ENCODE measurements at regions not wholly inside any gene's neighbourhood (a gene's known extent, or its start where the extent isn't known, plus 50 kb on each side); places are given as distances from the start of the nearest gene placed in this dataset.

DNA sequence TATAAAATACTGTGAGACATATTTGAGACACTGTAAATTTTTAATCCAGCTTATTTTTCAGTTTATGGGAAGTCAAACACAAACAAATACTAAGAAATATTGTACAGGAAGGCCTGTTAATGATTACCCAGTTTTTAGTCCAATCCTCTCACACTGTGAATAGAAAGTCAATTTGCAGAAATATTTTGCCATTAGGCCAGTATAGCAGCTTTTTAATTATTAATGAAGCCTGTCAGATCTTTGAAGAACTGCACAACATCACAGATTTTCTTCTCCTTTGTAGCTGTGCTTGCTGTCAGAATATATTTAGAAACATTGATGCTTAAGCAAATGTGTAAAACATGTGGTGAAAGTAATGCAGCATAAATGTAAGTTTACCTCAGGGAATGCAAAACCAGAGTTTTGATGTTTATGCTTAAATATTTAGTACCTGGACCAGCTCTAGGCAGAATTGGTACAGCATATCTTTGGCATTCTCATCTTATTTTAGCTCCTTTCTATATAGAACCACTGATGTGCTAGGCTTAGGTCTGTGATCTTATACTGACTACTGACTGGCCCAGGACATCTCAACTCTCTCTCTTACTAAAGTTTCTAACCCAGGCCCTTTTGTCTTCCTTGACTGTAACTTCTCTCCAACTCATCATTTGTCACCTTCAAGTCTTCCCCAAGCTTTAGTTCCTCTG is 230.8 kb upstream of the NAV3 start:
- H2AFZ ChIP-seq (ENCODE audit: low read length), result no peak overlapping the region
- H3K4me3 ChIP-seq (ENCODE audit: low read length, poor library complexity, severe bottlenecking), result no peak overlapping the region
- no peaks in the 10 kb centered on the region for H3K36me3 ChIP-seq (ENCODE audit: insufficient read depth, low read length)
- H3K9me2 ChIP-seq (replicated peaks; ENCODE audit: low read depth, low read length), result no peaks in the 10 kb centered on the region
- H3K9me3 ChIP-seq (ENCODE audit: insufficient read depth, low read depth, low read length), result no peaks in the 10 kb centered on the region
- H3K9ac ChIP-seq (ENCODE audit: low read depth, low read length, poor library complexity, severe bottlenecking), result no peak overlapping the region
- no peaks in the 10 kb centered on the region for H3K27me3 ChIP-seq (ENCODE audit: insufficient read depth, low read length, poor library complexity, severe bottlenecking)
- no peaks in the 10 kb centered on the region for H4K20me1 ChIP-seq (ENCODE audit: insufficient read depth, low read length, poor library complexity, severe bottlenecking)
- TF ChIP-seq, protein P1, sequence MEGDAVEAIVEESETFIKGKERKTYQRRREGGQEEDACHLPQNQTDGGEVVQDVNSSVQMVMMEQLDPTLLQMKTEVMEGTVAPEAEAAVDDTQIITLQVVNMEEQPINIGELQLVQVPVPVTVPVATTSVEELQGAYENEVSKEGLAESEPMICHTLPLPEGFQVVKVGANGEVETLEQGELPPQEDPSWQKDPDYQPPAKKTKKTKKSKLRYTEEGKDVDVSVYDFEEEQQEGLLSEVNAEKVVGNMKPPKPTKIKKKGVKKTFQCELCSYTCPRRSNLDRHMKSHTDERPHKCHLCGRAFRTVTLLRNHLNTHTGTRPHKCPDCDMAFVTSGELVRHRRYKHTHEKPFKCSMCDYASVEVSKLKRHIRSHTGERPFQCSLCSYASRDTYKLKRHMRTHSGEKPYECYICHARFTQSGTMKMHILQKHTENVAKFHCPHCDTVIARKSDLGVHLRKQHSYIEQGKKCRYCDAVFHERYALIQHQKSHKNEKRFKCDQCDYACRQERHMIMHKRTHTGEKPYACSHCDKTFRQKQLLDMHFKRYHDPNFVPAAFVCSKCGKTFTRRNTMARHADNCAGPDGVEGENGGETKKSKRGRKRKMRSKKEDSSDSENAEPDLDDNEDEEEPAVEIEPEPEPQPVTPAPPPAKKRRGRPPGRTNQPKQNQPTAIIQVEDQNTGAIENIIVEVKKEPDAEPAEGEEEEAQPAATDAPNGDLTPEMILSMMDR (conservative IDR thresholded peaks at IDR 0.05; ENCODE audit: low read length), result no peak
- no peak for TF ChIP-seq EZH2phosphoT487 (IDR thresholded peaks at IDR 0.05; ENCODE audit: borderline replicate concordance)
- H3F3A ChIP-seq (ENCODE audit: low read depth), result no peaks in the 10 kb centered on the region
- H3K4me1 ChIP-seq (ENCODE audit: insufficient read depth, low read length, poor library complexity, severe bottlenecking), result no peaks in the 10 kb centered on the region
- H3K4me2 ChIP-seq (ENCODE audit: low read depth, low read length, poor library complexity, severe bottlenecking), result no peak overlapping the region
- H3K79me2 ChIP-seq (ENCODE audit: insufficient read depth, low read length), result no peaks in the 10 kb centered on the region

DNA sequence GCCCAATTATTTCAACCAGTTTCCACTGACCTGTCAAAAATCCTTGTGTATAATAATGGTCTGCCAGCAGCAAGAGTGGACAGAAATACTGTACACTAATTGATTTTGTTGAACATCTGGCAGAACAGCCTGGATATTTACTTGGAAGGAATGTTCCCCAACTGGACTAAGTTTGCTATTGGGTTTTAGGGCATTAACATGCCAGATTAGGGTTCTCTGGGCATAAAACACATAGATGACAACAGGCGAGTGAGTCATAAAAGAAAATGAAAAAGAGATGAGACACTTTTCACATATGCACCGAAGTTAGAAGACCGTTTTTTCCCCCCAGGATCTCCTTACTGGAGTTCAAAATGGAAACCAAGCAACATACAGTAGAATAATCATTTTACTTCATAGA is 236.3 kb upstream of the NAV3 start:
- Histone ChIP-seq H3K9ac (ENCODE audit: low read depth, low read length, poor library complexity, severe bottlenecking) (no peak overlapping the region), H3K36me3 (ENCODE audit: insufficient read depth, low read length) (no peaks in the 10 kb centered on the region), H2AFZ (ENCODE audit: low read length) (no peak overlapping the region), H3K9me2 (replicated peaks; ENCODE audit: low read depth, low read length) (no peaks in the 10 kb centered on the region), H3K79me2 (ENCODE audit: insufficient read depth, low read length) (no peaks in the 10 kb centered on the region), H4K20me1 (ENCODE audit: insufficient read depth, low read length, poor library complexity, severe bottlenecking) (no peaks in the 10 kb centered on the region), H3K4me3 (ENCODE audit: low read length, poor library complexity, severe bottlenecking) (no peak overlapping the region), H3K4me2 (ENCODE audit: low read depth, low read length, poor library complexity, severe bottlenecking) (no peak overlapping the region), H3K4me1 (ENCODE audit: insufficient read depth, low read length, poor library complexity, severe bottlenecking) (no peaks in the 10 kb centered on the region), H3F3A (ENCODE audit: low read depth) (no peaks in the 10 kb centered on the region), H3K27me3 (ENCODE audit: insufficient read depth, low read length, poor library complexity, severe bottlenecking) (no peaks in the 10 kb centered on the region), H3K9me3 (ENCODE audit: insufficient read depth, low read depth, low read length) (no peaks in the 10 kb centered on the region)
- TF ChIP-seq, protein P1 (conservative IDR thresholded peaks at IDR 0.05; ENCODE audit: low read length), result no peak
- no peak for TF ChIP-seq EZH2phosphoT487 (IDR thresholded peaks at IDR 0.05; ENCODE audit: borderline replicate concordance)

DNA sequence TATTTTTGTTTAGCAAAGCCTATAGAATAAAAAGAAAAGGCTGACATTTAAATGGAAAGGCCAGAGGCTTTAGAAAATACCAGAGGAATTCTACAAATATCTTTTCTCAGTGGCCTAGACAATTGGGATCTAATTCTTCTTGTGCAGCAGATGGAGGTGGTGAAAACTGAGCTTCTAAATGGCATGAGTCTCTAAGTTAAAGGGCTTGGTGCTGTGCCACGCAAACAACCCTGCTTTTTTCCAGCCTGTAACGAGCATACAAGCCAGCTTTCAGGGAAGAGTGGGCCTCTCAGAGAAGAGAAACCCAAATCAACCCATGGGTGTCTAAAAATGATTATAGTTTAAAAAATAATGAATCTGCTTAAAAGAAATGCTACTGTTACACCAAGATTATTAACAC is 237.9 kb upstream of the NAV3 start:
- Histone ChIP-seq H3K4me3 (ENCODE audit: low read length, poor library complexity, severe bottlenecking) (no peak overlapping the region), H3K9me3 (ENCODE audit: insufficient read depth, low read depth, low read length) (no peaks in the 10 kb centered on the region), H3K36me3 (ENCODE audit: insufficient read depth, low read length) (no peaks in the 10 kb centered on the region), H3K9ac (ENCODE audit: low read depth, low read length, poor library complexity, severe bottlenecking) (no peak overlapping the region), H4K20me1 (ENCODE audit: insufficient read depth, low read length, poor library complexity, severe bottlenecking) (no peaks in the 10 kb centered on the region), H3K79me2 (ENCODE audit: insufficient read depth, low read length) (no peaks in the 10 kb centered on the region), H3K9me2 (replicated peaks; ENCODE audit: low read depth, low read length) (no peaks in the 10 kb centered on the region), H3K4me2 (ENCODE audit: low read depth, low read length, poor library complexity, severe bottlenecking) (no peak overlapping the region), H2AFZ (ENCODE audit: low read length) (no peak overlapping the region), H3F3A (ENCODE audit: low read depth) (no peaks in the 10 kb centered on the region), H3K4me1 (ENCODE audit: insufficient read depth, low read length, poor library complexity, severe bottlenecking) (no peaks in the 10 kb centered on the region), H3K27me3 (ENCODE audit: insufficient read depth, low read length, poor library complexity, severe bottlenecking) (no peaks in the 10 kb centered on the region)
- TF ChIP-seq, protein P1 (conservative IDR thresholded peaks at IDR 0.05; ENCODE audit: low read length), result no peak
- TF ChIP-seq EZH2phosphoT487 (IDR thresholded peaks at IDR 0.05; ENCODE audit: borderline replicate concordance), result no peak

Measured in Loucy (cell line).